ENCODE measurements at regions not wholly inside any gene's neighbourhood (a gene's known extent, or its start where the extent isn't known, plus 50 kb on each side); places are given as distances from the start of the nearest gene placed in this dataset.

- CTCF ChIA-PET (ENCODE audit: partially characterized antibody): interaction anchor here (0.8 to 1.1 kb wide), 2 partner anchors 48 to 49 kb away, joined by 3 read pairs; no protein-coding TSS in a partner anchor
- H3K36me3 ChIP-seq (ENCODE audit: control insufficient read depth in 2 of 4, insufficient read depth in 4 of 4, low read length in 3 of 4): no peaks in the 10 kb centered on the region
- WGBS, 2 experiments (ENCODE audit: extremely low coverage in 1 of 2, insufficient coverage in 1 of 2, insufficient read length in 1 of 2, insufficient replicate concordance in 2 of 2, low coverage in 1 of 2, low lambda C conversion rate in 2 of 2, missing lambda C conversion rate in 1 of 2): 94% methylated on average over 2 of the region's 2 CpGs; no CpG with 5 or more reads in 1 of the 2 experiments
- FAIRE-seq: no peak
- H2BK120ac ChIP-seq (replicated peaks; ENCODE audit: low read depth, low read length): no peak overlapping the region
- no peaks in the 10 kb centered on the region for H3K79me1 ChIP-seq (ENCODE audit: low read depth, low read length)
- no peak overlapping the region for H3K4me3 ChIP-seq (ENCODE audit: extremely low read depth in 1 of 4, insufficient read depth in 2 of 4, low read depth in 3 of 4, low read length in 4 of 4)
- no peak overlapping the region for H3K18ac ChIP-seq (ENCODE audit: extremely low read depth, low read length)
- H3K9ac ChIP-seq (replicated peaks in 1 of 4; ENCODE audit: extremely low read depth in 1 of 4, low read depth in 3 of 4, low read length in 3 of 4): no peak overlapping the region
- DNase-seq (ENCODE audit: low read depth in 1 of 2, low spot score in 2 of 2): no peak
- no peak overlapping the region for H3K4me2 ChIP-seq (ENCODE audit: insufficient read depth in 1 of 2, low read depth in 2 of 2, low read length in 2 of 2)
- no peak overlapping the region for H2BK15ac ChIP-seq (ENCODE audit: low read length)
- no peaks in the 10 kb centered on the region for H3K23me2 ChIP-seq (ENCODE audit: low read depth, low read length)
- H4K8ac ChIP-seq (ENCODE audit: extremely low read depth, insufficient read depth, low read length): no peak overlapping the region
- no peaks in the 10 kb centered on the region for H3K27me3 ChIP-seq (replicated peaks in 1 of 4; ENCODE audit: control insufficient read depth in 3 of 4, extremely low read depth in 1 of 4, insufficient read depth in 3 of 4, low read length in 3 of 4)
- H4K5ac ChIP-seq (ENCODE audit: insufficient read length, low read depth, low read length): no peak overlapping the region
- no peaks in the 10 kb centered on the region for H4K20me1 ChIP-seq (replicated peaks in 1 of 2; ENCODE audit: control insufficient read depth in 1 of 2, insufficient read depth in 2 of 2, low read length in 2 of 2)
- no peak overlapping the region for H3K14ac ChIP-seq (ENCODE audit: insufficient read length)
- H2BK12ac ChIP-seq (ENCODE audit: low read depth, low read length): no peak overlapping the region
- H2AK5ac ChIP-seq (ENCODE audit: low read depth, low read length): no peak overlapping the region
- POLR2A ChIA-PET (ENCODE audit: partially characterized antibody): no interaction called here
- H3K79me2 ChIP-seq (ENCODE audit: control insufficient read depth in 1 of 2, insufficient read depth in 2 of 2, low read length in 2 of 2): no peaks in the 10 kb centered on the region
- no peak overlapping the region for H3K27ac ChIP-seq (ENCODE audit: low read depth, low read length)
- no peaks in the 10 kb centered on the region for H3K9me3 ChIP-seq (ENCODE audit: insufficient read depth in 2 of 2, low read depth in 1 of 2, low read length in 1 of 2)
- no peak overlapping the region for H3K23ac ChIP-seq (ENCODE audit: insufficient read length)
- no peak overlapping the region for H3K56ac ChIP-seq (replicated peaks; ENCODE audit: insufficient read length, low read depth, low read length)
- no peak overlapping the region for H3K4ac ChIP-seq (replicated peaks; ENCODE audit: insufficient read length, low read depth, low read length)
- no peak overlapping the region for H2BK5ac ChIP-seq (ENCODE audit: low read depth, low read length)
- H4K91ac ChIP-seq (replicated peaks; ENCODE audit: insufficient read length, low read length): no peak overlapping the region
- no peak overlapping the region for H2AFZ ChIP-seq (ENCODE audit: low read length)
- no peak overlapping the region for H2BK20ac ChIP-seq (ENCODE audit: low read length)
- peaks cover 0 to 7% (median 0%) of the 10 kb centered on the region in 4 experiments; a peak in 1 of 7 replicates for H3K4me1 ChIP-seq (replicated peaks in 1 of 4; ENCODE audit: control insufficient read depth in 3 of 4, insufficient read depth in 4 of 4, low read length in 3 of 4)
- TF ChIP-seq POLR2A (IDR thresholded peaks at IDR 0.05; ENCODE audit: control extremely low read depth in 1 of 2, low read depth in 2 of 2, low read length in 2 of 2): no peak
- TF ChIP-seq TBP (IDR thresholded peaks at IDR 0.05; ENCODE audit: low read depth, low read length): no peak
- TF ChIP-seq JUN (IDR thresholded peaks at IDR 0.05; ENCODE audit: low read depth, low read length): no peak
- no peak for TF ChIP-seq CEBPB (IDR thresholded peaks at IDR 0.05; ENCODE audit: low read depth, low read length)
- no peak for TF ChIP-seq TAF7 (optimal IDR thresholded peaks at IDR 0.05; ENCODE audit: borderline replicate concordance, low read depth, low read length)
Observed at GRCh38 chr3:170762064-170762463, 107.9 kb downstream of the RPL22L1 start.
